GM18858 (cell line): ENCODE measurements at regions not wholly inside any gene's neighbourhood (a gene's known extent, or its start where the extent isn't known, plus 50 kb on each side); places are given as distances from the start of the nearest gene placed in this dataset.
A peak's percentile ranks its signal among the peaks of the same experiment; 100 is the strongest.

Experiments
- ATAC-seq: cut with Tn5 transposase; IDR thresholded peaks from one replicate; pipeline ENCODE4 v1.9.1; 2021; ENCODE audit not compliant: unreplicated experiment

DNA sequence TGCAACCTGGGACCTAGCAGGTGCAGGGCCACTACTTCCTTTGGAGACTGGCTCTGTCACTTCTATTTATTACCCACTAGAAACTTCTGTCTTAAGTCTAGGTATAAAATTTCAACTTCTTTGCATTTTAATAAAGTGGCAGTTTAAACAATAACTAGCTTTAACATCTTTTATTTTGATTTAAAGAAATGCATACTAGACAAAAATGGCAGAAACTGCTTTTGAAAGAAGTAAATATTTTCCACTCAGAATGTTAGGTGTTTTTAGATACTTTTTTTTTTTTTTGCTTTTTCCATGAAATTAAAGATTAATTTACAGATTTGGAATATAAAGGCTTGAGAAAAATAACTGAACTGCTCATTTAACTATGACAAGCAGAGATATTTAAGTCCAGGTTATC lies 1477.6 kb downstream of the KCNT2 start:
- no peak for ATAC-seq

DNA sequence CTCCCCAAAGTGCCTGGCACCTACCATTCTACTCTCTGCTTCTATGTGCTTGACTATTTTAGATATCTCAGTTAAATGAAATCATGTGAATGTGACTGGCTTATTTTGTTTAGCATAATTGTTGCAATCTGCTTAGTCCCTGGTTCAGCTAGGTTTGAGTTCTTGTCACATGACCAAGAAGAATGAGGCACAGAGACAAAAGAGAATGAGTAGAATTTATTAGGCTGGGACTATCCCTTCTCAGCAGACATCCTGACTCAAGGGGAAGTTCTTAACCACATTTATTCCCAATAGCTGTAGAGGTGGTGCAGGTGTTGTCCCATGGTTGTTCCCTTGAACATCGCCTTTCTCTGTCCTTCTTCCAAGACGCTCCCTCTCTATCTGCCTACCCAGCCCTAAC lies 1485.7 kb downstream of the KCNT2 start:
- no peak for ATAC-seq

DNA sequence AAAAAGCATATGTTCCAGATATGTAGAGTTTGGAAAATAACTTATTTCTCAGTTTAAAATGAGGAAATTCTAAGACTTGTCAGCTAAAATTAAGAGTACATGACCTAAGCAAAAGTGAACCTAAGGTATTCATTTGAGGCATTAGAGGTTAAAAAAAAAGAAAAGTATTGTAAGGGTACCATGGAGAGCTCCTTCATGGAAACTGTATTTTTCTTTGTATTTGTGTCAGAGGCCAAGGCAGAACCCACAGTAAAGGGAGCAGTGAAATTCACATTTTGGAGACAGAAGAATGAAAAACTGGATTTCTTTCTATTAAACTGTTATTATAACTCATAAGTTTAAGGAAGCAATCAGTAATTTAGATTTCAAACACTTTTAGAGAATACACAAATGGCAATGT lies 1494.8 kb downstream of the KCNT2 start:
- no peak for ATAC-seq

DNA sequence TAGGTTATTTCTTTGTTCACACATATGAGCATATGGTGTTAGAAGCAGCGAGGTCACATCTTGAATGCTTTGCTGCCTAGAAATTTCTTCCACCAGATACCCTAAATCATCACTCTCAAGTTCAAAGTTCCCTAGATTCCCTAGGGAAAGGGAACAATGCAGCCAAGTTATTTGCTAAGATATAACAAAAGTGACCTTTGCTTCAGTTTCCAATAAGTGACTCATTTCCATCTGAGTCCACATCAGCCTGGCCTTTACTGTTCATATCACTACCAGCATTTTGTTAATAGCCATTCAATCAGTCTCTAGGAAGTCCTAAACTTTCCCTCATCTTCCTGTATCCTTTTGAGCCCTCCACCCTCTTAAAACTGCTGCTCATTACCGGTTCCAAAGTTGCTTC lies 1502.5 kb downstream of the KCNT2 start:
- no peak for ATAC-seq

DNA sequence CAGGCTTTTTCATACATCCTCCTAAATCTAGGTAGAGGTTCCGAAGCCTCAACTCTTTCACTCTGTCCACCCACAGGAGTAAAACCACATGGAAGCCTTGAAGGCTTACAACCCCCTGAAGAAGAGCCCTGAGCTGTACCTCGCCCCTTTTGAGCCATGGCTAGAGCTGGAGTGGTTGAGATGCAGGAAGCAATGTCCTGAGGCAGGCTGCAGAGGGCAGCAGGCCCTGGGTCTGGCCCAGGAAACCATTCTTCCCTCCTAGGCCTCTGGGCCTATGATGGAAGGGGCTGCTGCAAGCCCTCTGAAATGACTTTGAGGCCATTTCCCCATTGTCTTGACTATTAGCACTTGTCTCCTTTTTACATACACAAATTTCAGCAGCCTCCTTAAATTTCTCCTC lies 1503.0 kb downstream of the KCNT2 start:
- peak; percentile 60 for ATAC-seq

DNA sequence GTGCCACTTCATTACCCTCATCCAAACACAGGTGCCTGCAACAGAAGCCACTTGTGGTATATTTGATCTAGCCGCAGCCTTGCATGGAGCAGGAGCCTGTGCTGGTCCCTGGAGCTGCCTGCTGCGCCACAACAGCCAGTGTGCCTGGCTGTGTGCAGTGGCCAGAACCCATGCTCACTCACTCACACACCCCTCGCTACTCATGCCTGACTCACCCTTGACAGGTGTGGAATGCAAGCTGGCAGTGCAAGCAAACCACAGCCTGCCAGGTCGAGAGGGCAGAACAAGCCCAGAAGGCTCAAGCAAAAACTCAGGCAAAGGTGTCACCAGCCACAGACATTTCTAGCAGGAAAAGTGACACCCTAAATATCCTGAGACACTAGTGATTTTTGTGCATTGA lies 1510.9 kb downstream of the KCNT2 start:
- no peak for ATAC-seq

DNA sequence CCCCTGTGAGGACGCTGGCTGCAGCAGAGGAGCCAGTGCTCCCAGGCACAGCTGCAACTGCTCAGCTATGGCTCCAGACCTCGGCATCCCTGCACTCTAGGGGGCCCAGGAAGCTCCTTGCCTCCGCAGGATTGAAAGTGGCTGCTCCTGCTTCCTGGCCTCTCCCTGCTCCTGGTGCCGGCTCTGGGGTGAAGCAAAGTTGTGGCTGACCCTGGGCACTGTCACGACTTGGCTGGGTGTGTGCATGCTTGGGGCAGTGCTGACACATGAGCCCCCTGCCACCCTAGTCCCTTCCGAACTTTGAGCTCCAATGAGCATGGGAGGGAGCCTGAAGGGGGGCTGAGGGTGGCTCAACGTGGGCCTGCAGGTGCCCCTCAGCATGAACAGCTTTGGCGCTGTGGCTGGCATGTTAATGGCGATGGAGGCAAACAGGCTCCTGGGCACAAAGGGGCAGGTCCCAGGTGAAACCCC lies 1512.2 kb downstream of the KCNT2 start:
- ATAC-seq = no peak

DNA sequence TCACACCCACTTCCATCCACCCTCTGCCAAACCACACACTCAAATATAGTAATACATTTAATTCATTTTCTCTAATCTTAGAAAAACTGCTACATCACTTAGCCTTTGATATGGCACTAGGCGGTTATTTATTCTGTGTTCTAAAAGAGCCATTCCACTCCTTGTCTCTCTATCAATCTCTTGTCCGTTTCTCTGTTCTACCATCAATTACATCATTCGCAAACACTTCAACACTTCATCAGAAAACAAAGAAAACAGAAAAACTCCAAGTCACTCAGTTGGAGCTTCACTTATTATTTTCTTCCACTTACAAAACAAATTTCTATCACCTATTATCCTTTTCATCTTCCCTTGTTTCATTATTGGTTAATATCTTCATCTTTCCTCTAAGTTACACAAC lies 1523.0 kb downstream of the KCNT2 start:
- no peak for ATAC-seq

DNA sequence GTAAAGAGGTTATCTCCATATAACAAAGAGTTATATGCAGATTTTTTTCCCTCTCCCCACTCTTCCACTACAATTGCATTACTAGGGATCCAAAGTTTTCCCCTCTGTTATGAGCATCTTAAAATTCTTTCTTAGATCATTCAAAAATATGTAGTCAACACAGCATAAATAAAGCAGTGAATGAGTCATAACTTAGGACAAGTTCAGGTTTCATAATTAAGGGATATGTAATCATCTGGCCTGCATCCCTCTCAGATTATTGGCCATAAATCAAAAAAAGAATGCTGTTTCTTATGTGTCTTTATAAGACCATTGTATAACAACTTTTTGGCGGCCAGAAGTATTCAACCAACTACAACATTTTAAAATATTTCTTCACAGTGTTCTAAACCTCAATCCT lies 1526.1 kb downstream of the KCNT2 start:
- ATAC-seq = no peak

DNA sequence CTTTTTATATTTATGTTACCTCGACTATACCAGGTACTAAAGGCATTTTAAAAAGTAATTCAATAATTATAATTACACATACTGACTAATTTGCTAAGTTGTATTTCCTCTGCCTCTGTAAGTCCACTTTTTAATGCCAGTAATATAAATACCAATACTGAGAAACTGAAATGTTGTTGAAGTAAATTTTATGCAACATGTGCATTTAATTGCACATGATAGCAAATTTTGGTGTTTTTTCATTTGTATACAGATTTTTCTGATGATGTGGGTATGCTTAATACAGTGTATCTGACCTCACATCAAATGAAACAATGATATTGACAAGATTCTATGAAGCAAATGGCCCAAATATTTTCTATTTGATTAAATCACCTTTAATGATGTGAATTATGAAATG lies 1531.6 kb downstream of the KCNT2 start:
- ATAC-seq = no peak

DNA sequence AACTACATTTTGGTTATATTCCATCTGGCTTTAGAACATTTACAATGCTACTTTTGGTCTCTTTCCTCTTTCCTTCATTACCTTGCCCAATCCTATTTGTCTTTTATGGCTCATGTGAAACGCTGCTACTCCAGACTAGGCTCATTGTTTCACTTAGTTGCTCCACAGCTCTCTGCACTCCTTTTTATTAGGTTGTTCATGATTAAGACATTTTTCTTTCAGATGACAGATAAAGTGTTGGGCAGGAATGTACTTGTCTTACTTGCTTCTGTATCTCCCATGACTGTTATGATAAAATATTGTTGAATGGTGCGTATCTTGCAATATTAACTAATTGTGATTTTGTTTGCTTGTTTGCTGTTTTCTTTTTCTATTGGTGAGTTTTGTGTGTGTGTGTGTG lies 1532.3 kb downstream of the KCNT2 start:
- ATAC-seq = no peak

DNA sequence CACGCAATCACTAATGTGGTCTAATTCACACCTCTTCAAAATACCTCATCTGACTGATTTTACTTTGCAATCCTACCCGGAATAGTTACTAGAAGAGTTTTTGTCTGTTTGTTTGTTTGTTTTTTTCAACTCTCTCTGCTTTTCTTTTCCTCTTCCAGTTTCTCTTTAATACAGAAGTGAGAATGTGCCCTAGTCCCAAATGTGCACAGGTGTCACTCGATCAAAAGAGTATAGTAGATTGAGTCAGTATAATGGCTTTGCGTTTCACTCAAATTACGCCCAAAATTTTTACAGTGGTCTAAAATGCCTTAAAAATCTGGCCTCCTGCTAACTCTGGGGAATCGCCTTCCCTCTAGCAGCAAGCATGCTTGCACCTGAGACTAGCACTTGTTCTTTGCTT lies 1536.8 kb downstream of the KCNT2 start:
- ATAC-seq = no peak

DNA sequence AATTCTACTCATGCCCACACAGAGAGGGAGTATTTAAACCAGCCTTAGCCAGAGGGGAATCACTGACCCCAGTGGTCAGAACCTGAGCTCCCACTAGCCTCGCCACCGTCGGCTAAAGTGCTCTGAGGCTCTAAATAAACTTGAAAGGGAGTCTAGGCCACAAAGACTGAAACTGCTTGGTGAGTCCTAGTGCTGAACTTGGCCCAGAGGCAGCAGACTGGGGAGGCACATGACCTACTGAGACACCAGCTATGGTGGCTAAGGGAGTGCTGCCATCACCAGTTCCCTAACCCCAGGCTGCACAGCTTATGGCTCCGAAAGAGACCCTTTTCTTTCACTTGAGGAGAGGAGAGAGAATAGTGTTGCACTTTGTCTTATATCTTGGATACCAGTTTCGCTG lies 1542.8 kb downstream of the KCNT2 start:
- ATAC-seq = no peak

DNA sequence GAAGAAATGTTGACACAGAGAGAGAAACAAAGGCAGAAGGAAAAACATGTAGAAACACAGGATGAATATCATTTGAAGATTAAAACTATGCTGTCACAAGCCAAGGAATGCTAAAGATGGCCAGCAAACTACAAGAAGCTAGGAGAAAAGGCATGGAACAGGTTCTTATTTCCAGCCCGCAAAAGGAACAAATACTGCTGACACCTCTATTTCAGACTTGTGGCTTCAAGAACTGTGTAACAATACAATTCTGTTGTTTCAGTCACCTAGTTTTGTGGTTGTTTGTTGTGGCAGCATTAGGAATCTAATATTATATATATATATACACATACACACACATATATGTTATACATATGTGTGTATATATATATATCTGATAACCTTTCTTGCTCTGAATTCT lies 1543.9 kb downstream of the KCNT2 start:
- no peak for ATAC-seq

DNA sequence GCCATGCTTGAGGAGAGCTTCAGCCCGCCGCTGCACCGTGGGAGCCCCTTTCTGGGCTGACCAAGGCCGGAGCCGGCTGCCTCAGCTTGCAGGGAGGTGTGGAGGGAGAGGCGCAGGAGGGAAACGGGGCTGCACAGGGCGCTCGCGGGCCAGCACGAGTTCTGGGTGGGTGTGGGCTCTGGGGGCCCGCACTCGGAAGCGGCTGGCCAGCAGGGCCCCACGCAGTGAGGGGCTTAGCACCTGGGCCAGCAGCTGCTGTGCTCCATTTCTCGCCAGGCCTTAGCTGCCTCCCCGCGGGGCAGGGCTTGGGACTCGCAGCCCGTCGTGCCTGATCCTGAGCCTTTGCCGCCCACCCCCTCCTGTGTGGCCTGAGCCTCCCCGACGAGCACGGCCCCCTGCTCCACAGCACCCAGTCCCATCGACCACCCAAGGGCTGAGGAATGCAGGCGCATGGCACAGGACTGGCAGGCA lies 1554.0 kb downstream of the KCNT2 start:
- no peak for ATAC-seq

DNA sequence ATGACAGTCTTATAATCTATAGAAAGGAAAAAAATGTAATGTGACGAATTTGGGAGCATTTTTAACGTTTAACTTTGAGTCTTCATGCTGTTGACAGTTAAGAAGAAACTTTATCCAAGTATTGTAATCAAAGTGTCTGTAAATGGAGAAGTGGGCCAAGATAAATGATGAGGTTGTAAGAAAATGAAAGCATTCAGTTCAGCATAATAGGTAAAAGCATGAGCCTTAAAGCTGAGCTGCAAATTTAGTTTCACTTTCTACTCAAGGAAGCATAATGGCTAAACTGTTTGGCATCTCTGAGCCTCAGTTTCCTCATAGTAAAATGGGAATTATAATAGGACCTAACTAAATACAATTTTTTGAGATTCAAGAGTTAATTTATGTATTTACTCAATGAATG lies 1554.8 kb downstream of the KCNT2 start:
- no peak for ATAC-seq

DNA sequence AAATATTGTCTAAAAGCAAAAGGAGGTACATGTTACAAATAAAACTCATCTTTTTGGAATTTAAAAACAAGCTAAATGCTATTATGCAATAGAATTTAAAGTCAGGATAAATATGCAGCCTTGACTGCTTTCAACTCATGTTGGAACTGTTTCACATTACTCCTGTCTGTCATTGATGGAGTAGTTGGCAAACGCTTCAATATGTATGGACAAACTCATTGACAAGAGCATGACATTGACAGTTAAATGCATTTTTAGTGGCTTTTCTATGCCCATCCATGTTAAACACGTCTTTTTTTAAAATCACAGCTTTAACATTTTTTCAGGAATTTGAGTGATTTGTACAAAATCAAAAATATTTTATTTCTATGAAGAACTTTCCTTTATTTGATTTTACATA lies 1560.5 kb downstream of the KCNT2 start:
- ATAC-seq = no peak

DNA sequence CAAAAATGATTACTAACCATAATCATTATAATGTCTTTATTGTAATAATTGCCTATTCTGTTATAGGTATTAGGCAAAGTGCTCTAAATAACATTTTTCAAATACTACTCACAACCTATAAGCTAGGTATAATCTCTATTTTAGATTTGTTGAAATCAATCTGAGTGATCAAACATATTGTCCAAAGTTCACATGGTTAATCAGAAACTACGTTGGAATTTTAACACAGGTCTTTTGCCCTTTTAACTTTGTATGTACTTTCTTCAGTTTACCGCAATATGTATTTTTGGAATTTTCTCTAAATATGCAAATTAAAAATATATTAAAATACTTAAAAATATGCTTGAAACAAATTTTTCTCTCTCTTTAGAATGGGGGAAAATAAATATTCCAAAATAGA lies 1563.2 kb downstream of the KCNT2 start:
- ATAC-seq = no peak

DNA sequence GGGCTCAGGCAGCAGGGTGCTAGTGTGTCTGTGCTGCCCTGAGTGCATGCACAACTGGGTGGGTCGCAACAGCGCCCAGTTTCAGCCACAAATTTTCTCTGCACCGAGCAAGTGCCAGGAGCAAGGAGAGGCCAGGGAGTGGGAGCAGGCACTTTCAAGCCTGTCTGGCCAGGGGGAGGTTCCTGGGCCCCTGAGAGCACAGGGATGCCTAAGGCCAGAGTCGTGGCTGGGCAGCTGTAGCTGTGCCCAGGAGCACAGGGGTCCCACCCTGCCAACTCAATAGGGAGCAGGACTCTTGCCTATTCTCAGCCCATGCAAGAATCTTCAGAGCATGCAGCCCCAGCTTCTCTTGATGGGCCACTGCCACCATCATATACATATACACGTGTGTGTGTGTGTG lies 1577.4 kb downstream of the KCNT2 start:
- no peak for ATAC-seq

DNA sequence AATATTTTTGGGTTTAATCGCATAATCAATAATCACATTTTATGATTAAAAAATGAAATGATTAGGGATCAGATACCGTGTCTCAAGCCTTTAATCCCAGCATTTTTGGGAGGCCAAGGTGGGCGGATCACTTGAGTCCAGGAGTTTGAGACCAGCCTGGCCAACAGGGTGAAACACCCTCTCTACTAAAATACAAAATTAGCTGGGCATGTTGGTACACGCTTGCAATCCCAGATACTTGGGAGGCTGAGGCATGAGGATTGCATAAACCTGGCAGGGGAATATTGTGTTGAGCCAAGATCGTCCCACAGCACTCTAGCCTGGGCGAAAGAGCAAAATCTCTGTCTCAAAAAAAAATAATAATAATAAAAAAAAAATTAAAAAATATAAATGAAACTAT lies 1581.4 kb downstream of the KCNT2 start:
- no peak for ATAC-seq

DNA sequence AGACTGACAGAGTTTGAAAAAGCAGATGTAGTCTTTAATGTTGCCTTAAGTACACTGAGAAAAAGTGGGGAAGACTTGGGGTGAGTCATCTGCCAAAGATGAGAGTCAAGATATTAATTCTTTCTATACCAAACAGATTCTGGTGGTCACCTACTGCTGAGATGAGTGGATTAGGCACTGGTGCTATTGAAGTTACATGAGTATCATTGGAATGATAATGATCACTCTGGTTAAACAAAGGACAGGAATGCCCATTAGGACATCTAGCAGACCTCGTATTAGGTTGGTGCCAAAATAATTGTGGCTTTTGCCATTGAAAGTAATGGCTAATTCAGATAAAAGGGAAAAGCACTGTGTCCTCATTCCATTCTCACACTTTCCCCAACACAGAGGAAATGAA lies 1588.9 kb downstream of the KCNT2 start:
- ATAC-seq = no peak

DNA sequence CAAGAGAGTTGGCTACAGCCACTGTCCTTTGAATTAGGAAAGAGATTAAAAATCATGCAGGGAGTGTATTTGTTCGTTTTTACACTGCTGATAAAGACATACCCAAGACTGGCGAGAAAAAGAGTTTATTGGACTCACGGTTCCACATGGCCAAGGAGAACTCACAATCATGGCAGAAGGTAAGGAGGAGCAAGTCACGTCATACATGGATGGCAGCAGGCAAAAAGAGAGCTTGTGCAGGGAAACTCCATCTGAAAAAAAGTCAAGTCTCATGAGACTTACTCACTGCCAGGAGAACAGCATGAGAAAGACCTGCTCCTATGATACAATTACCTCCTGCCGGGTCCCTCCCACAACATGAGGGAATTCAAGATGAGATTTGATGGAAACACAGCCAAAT lies 1595.2 kb downstream of the KCNT2 start:
- ATAC-seq = no peak

DNA sequence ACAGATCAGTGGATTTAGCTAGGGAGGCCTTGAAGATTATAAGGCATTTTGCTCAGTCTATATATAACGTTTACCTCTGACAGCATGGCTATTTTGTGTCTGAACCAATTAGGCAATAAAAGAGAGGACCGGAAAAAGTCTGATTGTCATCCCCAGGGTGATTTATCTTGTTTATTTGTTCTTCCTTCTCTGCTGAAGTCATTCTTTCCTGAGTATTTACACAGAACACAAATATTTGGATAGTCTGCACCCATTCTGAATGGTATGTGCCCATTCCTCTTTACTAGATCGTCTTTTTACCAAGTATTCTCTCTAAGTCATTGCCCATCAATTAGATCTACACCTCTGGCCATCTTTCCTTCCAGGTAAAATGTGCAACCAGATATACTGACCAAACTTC lies 1602.9 kb downstream of the KCNT2 start:
- no peak for ATAC-seq

DNA sequence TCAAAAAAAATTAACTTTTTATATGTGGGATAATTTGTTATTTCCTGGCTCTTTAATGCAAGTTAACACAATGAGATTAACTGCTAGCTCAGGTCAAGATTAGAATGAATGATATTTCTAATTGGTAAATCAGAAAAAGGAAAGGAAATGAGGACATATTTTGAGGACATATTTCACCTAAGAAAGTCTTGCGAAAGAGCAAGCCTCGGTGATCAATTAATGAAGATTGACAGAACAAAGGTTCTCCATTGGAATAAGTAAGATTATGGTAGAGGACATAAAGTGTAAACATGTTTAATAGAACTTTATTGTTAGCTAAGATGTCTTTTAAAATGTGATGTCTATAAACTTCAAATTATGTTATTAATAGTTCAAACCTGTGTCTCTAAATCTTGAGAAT lies 1617.8 kb downstream of the KCNT2 start:
- ATAC-seq = no peak
